AG04450 (cell line): ENCODE measurements at regions not wholly inside any gene's neighbourhood (a gene's known extent, or its start where the extent isn't known, plus 50 kb on each side); places are given as distances from the start of the nearest gene placed in this dataset.

Source experiments
- CTCF ChIA-PET: fragments of 300-600, 350-600 bp; formaldehyde crosslinking; extraction: SDS; loops from one replicate; lab custom pipeline; 2022; ENCODE audit warnings: antibody characterized with exemption, inconsistent platforms; lab: Charles Lee
- POLR2A ChIA-PET: fragments of 350-600 bp; formaldehyde crosslinking; extraction: SDS; loops from one replicate; lab custom pipeline; 2021; ENCODE audit warnings: antibody characterized with exemption, inconsistent platforms; lab: Yijun Ruan, JAX
- DNase-seq: peaks from one replicate; pipeline ENCODE4 v3.0.0-alpha.2; 2011; ENCODE audit warnings: low read depth, low spot score
- H3K27ac ChIP-seq: one replicate; pipeline ENCODE4 v1.5.1; 2012; ENCODE audit warnings: low read depth, low read length, control low read depth
- H3K27me3 ChIP-seq: one replicate; pipeline ENCODE4 v1.6.0; 2012; ENCODE audit warnings: low read length; ENCODE audit not compliant: control insufficient read depth, insufficient read depth
- H3K4me3 ChIP-seq: 2 replicates; pipeline ENCODE4 v1.5.1; 2011; ENCODE audit warnings: mild to moderate bottlenecking, low read depth, low read length, control low read depth
- H3K9me3 ChIP-seq: 2 replicates; pipeline ENCODE4 v1.5.1; 2012; ENCODE audit warnings: low read length; ENCODE audit not compliant: control insufficient read depth, insufficient read depth
- TF ChIP-seq, protein P1 (sequence below): IDR thresholded peaks from 2 replicates; pipeline ENCODE4 v1.5.1; 2011; ENCODE audit warnings: low read depth, low read length, control low read depth, inconsistent platforms

DNA sequence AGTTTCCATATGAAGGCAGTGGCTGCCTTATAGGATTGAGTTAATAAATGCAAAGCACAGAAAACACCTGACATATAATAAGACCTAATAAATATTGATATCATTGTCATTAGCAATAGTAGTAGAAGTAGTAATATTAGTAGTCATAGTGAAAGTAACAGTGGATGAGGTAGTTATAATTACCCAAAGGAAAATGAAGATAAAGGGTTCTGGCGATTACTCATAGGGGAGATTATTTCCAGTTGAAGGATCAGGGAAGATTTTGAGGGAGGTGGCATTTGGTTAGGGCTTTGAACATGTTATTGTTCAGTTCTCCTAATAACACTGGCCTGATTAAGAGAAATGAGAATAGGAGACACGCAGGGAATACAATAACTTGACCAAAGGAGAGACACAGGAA lies 131.9 kb upstream of the GPRIN3 start:
- ChIA-PET CTCF (interaction anchor here (1.5 kb wide), 1 partner anchor 202 kb away, joined by 4 read pairs; no protein-coding TSS in a partner anchor), POLR2A (no interaction called here)
- TF ChIP-seq, protein P1, sequence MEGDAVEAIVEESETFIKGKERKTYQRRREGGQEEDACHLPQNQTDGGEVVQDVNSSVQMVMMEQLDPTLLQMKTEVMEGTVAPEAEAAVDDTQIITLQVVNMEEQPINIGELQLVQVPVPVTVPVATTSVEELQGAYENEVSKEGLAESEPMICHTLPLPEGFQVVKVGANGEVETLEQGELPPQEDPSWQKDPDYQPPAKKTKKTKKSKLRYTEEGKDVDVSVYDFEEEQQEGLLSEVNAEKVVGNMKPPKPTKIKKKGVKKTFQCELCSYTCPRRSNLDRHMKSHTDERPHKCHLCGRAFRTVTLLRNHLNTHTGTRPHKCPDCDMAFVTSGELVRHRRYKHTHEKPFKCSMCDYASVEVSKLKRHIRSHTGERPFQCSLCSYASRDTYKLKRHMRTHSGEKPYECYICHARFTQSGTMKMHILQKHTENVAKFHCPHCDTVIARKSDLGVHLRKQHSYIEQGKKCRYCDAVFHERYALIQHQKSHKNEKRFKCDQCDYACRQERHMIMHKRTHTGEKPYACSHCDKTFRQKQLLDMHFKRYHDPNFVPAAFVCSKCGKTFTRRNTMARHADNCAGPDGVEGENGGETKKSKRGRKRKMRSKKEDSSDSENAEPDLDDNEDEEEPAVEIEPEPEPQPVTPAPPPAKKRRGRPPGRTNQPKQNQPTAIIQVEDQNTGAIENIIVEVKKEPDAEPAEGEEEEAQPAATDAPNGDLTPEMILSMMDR, result no peak

DNA sequence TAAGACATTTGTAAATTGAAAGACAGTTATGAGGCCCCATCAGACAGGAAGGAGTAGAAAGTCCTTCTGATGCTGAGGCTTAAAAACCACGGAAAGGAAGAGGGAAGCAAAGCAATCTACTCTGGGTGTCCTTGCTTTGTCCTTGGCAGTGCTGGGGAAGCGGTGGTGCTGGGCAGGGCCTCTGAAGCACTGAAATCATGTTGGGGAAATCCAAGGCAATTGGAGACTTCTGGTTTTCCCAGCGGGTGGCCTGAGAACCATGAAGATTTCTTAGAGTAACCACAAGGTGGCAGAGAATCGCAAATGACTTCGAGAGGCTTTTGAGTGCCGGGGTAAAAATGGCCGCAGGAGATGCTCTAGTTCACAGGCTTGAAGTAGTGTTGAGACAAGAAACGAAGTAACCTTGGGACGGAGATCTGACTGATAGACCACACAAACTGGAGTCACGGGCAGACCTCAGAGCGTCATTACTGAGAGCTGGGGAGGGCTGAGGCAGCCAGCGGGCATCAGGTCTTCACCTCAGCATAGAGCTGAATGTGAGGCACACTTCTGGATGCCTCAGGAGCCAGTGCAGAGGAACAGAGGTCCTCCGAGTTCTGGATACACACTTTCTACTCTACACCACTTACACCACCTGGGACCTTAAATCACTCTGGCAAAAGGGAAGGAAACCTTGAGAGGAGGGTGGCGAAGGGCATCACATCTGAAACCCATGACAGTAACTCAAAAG lies 130.7 kb upstream of the GPRIN3 start:
- H3K27ac ChIP-seq, result no peak overlapping the region
- DNase-seq, result no peak
- TF ChIP-seq, protein P1, result peak; percentile 53
- H3K27me3 ChIP-seq, result no peaks in the 10 kb centered on the region
- H3K4me3 ChIP-seq, result no peak overlapping the region
- ChIA-PET CTCF (interaction anchor here (1.0 to 1.9 kb wide), 4 partner anchors 47 to 465 kb away, joined by 4 to 6 read pairs (median 4); no protein-coding TSS in a partner anchor), POLR2A (no interaction called here)
- no peaks in the 10 kb centered on the region for H3K9me3 ChIP-seq

More for the DNA sequence above, 131.9 kb upstream of the GPRIN3 start:
- H3K4me3 ChIP-seq, result no peak overlapping the region
- no peaks in the 10 kb centered on the region for H3K9me3 ChIP-seq
- no peak overlapping the region for H3K27ac ChIP-seq
- no peak for DNase-seq
- H3K27me3 ChIP-seq, result no peaks in the 10 kb centered on the region

DNA sequence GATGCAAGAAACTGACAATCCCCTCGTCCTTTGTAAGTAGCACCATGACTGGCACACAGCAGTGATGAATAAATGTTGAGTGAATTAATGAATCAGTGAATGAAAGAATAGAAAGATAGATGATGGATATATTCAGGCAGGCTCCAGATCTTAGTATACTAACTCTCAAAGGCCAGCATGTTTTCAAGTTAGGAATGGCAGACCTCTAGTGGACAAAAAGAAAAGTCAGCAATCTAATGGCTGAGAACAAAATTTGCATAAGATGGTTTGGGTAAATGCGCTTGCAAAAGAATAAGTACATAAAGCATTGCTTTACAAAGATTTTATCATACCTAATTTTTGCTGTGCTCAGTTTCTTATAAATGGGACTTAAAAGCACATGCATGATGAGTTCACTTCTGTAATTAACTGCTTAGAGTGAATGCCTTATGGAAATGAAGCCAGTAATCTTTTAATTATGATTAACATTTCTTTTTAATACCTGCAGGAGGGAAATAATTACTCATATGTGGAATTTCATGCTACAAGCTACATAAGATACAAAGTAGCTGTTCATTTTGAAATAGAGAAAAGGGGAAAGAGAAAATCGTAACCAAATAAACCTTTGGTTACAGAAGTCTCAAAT lies 126.9 kb upstream of the GPRIN3 start:
- CTCF ChIA-PET, result interaction anchor here (0.6 to 3.2 kb wide), 8 partner anchors 8 to 430 kb away, joined by 3 to 42 read pairs (median 4); partner anchors contain the start of gene GPRIN3
- no peaks in the 10 kb centered on the region for H3K9me3 ChIP-seq
- no peak overlapping the region for H3K4me3 ChIP-seq
- no peak for DNase-seq
- POLR2A ChIA-PET, result no interaction called here
- TF ChIP-seq, protein P1, result peak; percentile 87
- no peak overlapping the region for H3K27ac ChIP-seq
- H3K27me3 ChIP-seq, result no peaks in the 10 kb centered on the region

DNA sequence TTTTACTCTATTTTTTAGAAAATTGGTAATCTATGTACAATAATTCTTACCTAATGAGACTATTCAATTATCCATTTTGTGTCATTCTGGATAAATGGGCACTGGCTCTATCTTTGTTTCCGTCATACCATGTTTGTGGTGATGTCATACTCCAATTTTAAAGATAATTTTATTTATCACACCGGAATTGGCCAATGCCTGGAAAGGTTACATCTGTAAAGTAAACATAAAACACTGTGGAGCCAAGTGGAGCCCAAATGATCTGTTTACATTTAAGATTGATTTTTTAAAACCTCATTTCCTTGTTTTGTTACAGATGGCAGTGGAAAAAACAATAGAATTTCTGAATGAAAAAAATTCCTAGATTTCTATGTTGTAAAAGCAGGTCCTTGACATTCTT lies 120.2 kb upstream of the GPRIN3 start:
- no peak overlapping the region for H3K4me3 ChIP-seq
- H3K27ac ChIP-seq, result no peak overlapping the region
- H3K27me3 ChIP-seq, result no peaks in the 10 kb centered on the region
- TF ChIP-seq, protein P1, result no peak
- H3K9me3 ChIP-seq, result no peaks in the 10 kb centered on the region
- CTCF ChIA-PET, result interaction anchor here (0.7 kb wide), 1 partner anchor 202 kb away, joined by 3 read pairs; no protein-coding TSS in a partner anchor
- POLR2A ChIA-PET, result no interaction called here
- DNase-seq, result no peak

DNA sequence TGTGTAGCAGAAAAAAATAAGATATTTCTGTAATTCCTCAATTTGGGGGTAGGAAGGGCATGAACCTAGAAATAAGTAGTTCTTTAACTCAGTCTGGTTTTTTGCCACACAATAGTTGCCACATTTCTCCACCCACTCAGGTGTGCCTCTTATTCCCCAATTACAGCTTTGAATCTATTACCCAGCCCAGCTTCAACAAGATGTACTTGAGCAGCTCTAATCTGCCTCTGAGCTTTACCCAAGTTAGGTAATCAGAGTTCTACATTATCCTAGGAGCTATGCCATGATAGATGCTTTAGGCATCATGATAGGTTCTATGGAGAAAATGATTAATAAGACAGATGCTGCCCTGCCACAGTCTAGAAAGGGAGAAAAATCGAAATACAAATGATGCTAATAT lies 117.4 kb upstream of the GPRIN3 start:
- H3K4me3 ChIP-seq, result no peak overlapping the region
- H3K27ac ChIP-seq, result no peak overlapping the region
- DNase-seq, result no peak
- H3K27me3 ChIP-seq, result no peaks in the 10 kb centered on the region
- CTCF ChIA-PET, result no interaction called here
- TF ChIP-seq, protein P1, result no peak
- no peaks in the 10 kb centered on the region for H3K9me3 ChIP-seq
- POLR2A ChIA-PET, result no interaction called here
